Esophagus squamous epithelium (tissue), 5 donors: ENCODE measurements at regions not wholly inside any gene's neighbourhood (a gene's known extent, or its start where the extent isn't known, plus 50 kb on each side); places are given as distances from the start of the nearest gene placed in this dataset.

Experiments used
- DNase-seq: peaks from one replicate; lab custom pipeline; 2025; lab: John Stamatoyannopoulos, UW
- H3K27ac ChIP-seq, 4 donors: fragments of 200-600 bp; sonication (generic); one replicate each; pipeline ENCODE4 v1.5.1; 2016 to 2019; ENCODE audit warnings: mild to moderate bottlenecking in 1 of 4
- H3K27me3 ChIP-seq, 4 donors: fragments of 200-600 bp; sonication (generic); 1 replicate in 3 of 4; 2 replicates in 1 of 4; pipeline versions ENCODE4 v1.5.1 to v1.6.0; 2017 to 2021; ENCODE audit warnings: antibody characterized with exemption in 1 of 4
- H3K36me3 ChIP-seq, 3 donors: fragments of 200-600 bp; sonication (generic); one replicate each; pipeline ENCODE4 v1.5.1; 2016 to 2019
- H3K4me1 ChIP-seq, 3 donors: fragments of 200-600 bp; sonication (generic); one replicate each; pipeline ENCODE4 v1.5.1; 2017 to 2019
- H3K4me3 ChIP-seq, 4 donors: fragments of 200-600 bp; sonication (generic); 1 replicate in 3 of 4; 2 replicates in 1 of 4; pipeline ENCODE4 v1.5.1; 2016 to 2019; ENCODE audit warnings: mild to moderate bottlenecking in 2 of 4, moderate library complexity in 1 of 4
- H3K9me3 ChIP-seq, 3 donors: fragments of 200-600 bp; sonication (generic); one replicate each; pipeline ENCODE4 v1.5.1; 2016 to 2019
- POLR2A ChIP-seq, 4 donors: fragments of 450-650 bp; IDR thresholded peaks; one replicate each; pipeline ENCODE4 v1.6.1; 2017; ENCODE audit warnings: antibody characterized with exemption in 4 of 4, mild to moderate bottlenecking in 4 of 4, moderate library complexity in 3 of 4
- WGBS, 2 donors: methylation state at CpG; one replicate each; pipeline ENCODE4 v1.1.5; 2018; 5-methylcytosine and 5-hydroxymethylcytosine counted together
- intact Hi-C: fragments of 100-400 bp; cut with DNase I; formaldehyde crosslinking; loops from one replicate; pipeline ENCODE4 v1.15.0; 2022
- TF ChIP-seq, protein P1 (sequence below), 6 experiments: fragments of 450-650 bp in 4 of 6; fragments of 200-600 bp in 2 of 6; sonication (generic) in 2 of 6; IDR thresholded peaks; one replicate each; pipeline ENCODE4 v1.5.1; 2016 to 2019; ENCODE audit warnings: antibody characterized with exemption in 6 of 6, mild to moderate bottlenecking in 4 of 6, moderate library complexity in 4 of 6
- donor health status: DM: yes; HTN: yes; CAD: no.

DNA sequence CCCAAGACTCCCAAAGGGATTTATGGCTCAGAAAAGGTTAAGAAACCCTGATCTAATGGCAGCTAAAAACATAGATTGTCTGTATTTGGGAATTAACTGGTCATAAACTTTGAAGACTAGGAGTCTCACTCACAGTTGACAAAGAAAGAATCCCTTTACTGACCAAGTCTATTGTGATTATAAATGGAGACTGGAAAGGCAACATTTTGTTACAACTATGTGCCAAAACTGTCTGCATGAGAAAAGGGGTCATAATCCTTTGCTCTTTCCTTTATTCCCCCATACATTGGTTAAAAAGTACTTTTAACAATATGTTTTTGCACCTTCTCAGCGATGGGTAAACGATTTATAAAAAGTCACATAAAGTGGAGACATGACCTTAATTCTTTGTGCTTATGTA lies 206.9 kb upstream of the MAP3K7 start:
- no peaks in the 10 kb centered on the region for H3K9me3 ChIP-seq
- no peak overlapping the region for H3K4me3 ChIP-seq
- peaks cover 0 to 6% (median 0%) of the 10 kb centered on the region in 3 donors for H3K4me1 ChIP-seq
- no peaks in the 10 kb centered on the region for H3K36me3 ChIP-seq
- intact Hi-C loops = no loop called here
- WGBS, 2 donors = 82 to 88% methylated on average over 2 of the region's 2 CpGs
- no peak for DNase-seq
- H3K27ac ChIP-seq = no peak overlapping the region
- H3K27me3 ChIP-seq = no peaks in the 10 kb centered on the region
- TF ChIP-seq, protein P1, sequence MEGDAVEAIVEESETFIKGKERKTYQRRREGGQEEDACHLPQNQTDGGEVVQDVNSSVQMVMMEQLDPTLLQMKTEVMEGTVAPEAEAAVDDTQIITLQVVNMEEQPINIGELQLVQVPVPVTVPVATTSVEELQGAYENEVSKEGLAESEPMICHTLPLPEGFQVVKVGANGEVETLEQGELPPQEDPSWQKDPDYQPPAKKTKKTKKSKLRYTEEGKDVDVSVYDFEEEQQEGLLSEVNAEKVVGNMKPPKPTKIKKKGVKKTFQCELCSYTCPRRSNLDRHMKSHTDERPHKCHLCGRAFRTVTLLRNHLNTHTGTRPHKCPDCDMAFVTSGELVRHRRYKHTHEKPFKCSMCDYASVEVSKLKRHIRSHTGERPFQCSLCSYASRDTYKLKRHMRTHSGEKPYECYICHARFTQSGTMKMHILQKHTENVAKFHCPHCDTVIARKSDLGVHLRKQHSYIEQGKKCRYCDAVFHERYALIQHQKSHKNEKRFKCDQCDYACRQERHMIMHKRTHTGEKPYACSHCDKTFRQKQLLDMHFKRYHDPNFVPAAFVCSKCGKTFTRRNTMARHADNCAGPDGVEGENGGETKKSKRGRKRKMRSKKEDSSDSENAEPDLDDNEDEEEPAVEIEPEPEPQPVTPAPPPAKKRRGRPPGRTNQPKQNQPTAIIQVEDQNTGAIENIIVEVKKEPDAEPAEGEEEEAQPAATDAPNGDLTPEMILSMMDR (IDR thresholded peaks at IDR 0.05) = no peak
- no peak for TF ChIP-seq POLR2A (IDR thresholded peaks at IDR 0.05)

DNA sequence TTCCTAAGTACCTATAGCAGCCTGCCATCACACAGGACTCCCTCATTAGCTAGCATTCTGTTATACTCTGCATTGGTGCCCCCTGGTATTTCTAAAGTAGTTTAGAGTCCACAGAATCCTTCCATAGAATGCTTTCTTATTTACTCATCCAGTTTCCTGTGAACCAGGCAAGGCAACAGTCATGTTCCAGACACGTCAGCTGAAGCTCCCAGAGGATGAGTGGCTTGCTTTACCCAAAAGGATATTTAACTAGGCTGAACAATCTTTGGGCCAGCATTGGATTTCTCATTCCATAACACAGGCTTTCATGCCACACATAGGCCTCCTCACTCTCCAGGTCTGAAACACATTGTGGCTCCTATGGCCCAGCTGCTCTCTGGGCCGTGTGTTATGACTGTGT lies 203.8 kb upstream of the MAP3K7 start:
- Histone ChIP-seq H3K27me3 (no peaks in the 10 kb centered on the region), H3K36me3 (no peaks in the 10 kb centered on the region), H3K4me1 (peaks cover 0 to 6% (median 0%) of the 10 kb centered on the region in 3 donors), H3K4me3 (no peak overlapping the region), H3K27ac (no peak overlapping the region), H3K9me3 (no peaks in the 10 kb centered on the region)
- intact Hi-C loops = no loop called here
- DNase-seq = no peak
- WGBS, 2 donors = 86 to 92% methylated on average over 2 of the region's 2 CpGs
- TF ChIP-seq POLR2A (IDR thresholded peaks at IDR 0.05) = no peak
- TF ChIP-seq, protein P1 (IDR thresholded peaks at IDR 0.05) = no peak

DNA sequence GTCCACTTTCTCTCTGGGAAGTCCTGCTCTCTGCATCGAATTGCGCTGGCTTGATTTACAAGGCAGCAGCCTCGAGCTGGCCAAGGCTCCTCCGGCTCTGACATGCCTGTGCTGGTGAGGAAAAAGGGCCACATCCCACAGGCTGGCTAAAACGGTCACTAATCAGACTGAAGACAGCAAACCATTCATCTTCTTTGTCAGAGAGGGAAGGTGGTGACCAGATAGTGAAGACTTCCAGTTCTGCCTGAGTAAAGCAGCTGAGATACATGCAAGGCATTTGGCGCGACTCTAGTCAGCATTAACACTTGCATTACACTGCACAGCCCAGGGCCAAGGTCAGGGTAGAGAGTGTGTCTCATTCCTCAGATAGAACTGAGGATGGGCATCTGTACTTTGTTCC lies 203.2 kb upstream of the MAP3K7 start:
- 37% methylated on average over 7 of the region's 7 CpGs for WGBS, 2 donors
- no peaks in the 10 kb centered on the region for H3K9me3 ChIP-seq
- DNase-seq = no peak
- no peaks in the 10 kb centered on the region for H3K27me3 ChIP-seq
- H3K27ac ChIP-seq = no peak overlapping the region
- no peak overlapping the region for H3K4me3 ChIP-seq
- no peaks in the 10 kb centered on the region for H3K36me3 ChIP-seq
- peaks cover 0 to 6% (median 0%) of the 10 kb centered on the region in 3 donors for H3K4me1 ChIP-seq
- no peak for TF ChIP-seq POLR2A (IDR thresholded peaks at IDR 0.05)
- TF ChIP-seq, protein P1 (IDR thresholded peaks at IDR 0.05) = no peak
- intact Hi-C loops = no loop called here

DNA sequence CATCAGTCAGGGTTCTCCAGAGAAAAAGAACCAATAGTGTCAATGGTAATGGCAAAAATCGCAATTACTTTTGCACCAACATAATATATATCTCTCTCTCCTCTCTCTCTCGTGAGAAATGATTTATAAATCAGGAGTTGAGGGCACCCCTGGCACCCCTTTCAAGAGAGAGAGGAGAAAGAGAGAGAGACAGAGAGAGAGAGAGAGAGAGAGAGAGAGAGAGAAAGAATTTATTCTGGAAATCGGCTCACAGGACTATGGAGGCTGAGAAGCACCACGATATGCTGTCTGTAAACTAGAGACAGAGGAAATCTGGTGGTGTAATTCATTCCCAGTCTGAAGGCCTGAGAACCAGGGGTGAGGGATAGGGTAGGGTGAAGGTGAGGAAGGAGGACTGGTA lies 201.9 kb upstream of the MAP3K7 start:
- Histone ChIP-seq H3K27ac (no peak overlapping the region), H3K4me3 (no peak overlapping the region)
- WGBS, 2 donors = 75 to 79% methylated on average over 4 of the region's 4 CpGs

DNA sequence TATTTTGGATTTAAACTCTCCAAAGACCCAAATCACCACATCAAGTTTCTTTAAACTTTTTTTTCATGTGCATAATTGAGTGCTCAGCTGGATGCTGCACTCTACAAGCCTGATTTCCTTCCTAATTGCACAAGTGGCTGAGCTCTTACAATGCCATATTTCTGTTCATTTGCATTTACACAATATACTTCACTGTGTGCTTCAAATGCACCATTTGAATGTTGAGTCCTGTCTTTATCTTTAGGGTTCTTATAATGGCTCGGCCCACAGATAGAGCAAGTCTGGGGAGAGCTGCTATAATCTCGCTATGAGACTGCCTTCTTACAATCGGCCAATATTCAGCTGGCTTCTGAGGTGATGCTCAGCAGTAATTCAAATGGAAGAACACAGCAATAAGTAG lies 200.6 kb upstream of the MAP3K7 start:
- Histone ChIP-seq H3K36me3 (no peaks in the 10 kb centered on the region), H3K27ac (no peak overlapping the region), H3K4me1 (peaks cover 0 to 6% (median 0%) of the 10 kb centered on the region in 3 donors), H3K9me3 (no peaks in the 10 kb centered on the region), H3K4me3 (no peak overlapping the region), H3K27me3 (no peaks in the 10 kb centered on the region)
- no peak for TF ChIP-seq POLR2A (IDR thresholded peaks at IDR 0.05)
- TF ChIP-seq, protein P1 (IDR thresholded peaks at IDR 0.05) = no peak
- 56 to 72% methylated on average over 3 of the region's 3 CpGs for WGBS, 2 donors
- intact Hi-C loops = no loop called here
- no peak for DNase-seq

More for the DNA sequence above, 201.9 kb upstream of the MAP3K7 start:
- H3K4me1 ChIP-seq = peaks cover 0 to 6% (median 0%) of the 10 kb centered on the region in 3 donors
- no peaks in the 10 kb centered on the region for H3K9me3 ChIP-seq
- no peaks in the 10 kb centered on the region for H3K36me3 ChIP-seq
- intact Hi-C loops = no loop called here
- no peak for DNase-seq
- TF ChIP-seq, protein P1 (IDR thresholded peaks at IDR 0.05) = no peak
- TF ChIP-seq POLR2A (IDR thresholded peaks at IDR 0.05) = no peak
- H3K27me3 ChIP-seq = no peaks in the 10 kb centered on the region
